ENCODE measurements at regions not wholly inside any gene's neighbourhood (a gene's known extent, or its start where the extent isn't known, plus 50 kb on each side); places are given as distances from the start of the nearest gene placed in this dataset.

DNA sequence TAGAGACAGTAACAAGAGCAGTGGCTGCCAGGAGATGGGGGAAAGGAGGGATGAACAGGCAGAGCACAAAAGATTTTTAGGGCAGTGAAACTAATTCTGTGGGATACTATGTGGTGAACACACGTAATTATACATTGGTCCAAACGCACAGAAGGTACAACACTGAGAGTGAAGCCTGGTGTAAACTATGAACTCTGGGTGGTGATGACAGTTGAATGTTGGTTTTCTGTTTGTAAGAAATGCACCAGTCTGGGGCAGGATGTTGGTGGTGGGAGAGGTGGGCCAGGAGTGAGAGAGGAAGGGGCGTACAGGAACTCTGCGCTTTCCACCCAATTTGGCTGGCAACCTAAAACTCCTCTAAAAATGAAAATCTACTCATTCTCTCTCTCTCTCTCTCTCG, 50.2 kb upstream of the TIAM1 start:
- Histone ChIP-seq H3K9me1 (ENCODE audit: control insufficient read depth, insufficient read depth, low read length) (no peaks in the 10 kb centered on the region), H4K20me1 (replicated peaks; ENCODE audit: control insufficient read depth, insufficient read depth, low read length) (no peaks in the 10 kb centered on the region), H3K9ac (ENCODE audit: insufficient read depth in 1 of 2, low read depth in 2 of 2, low read length in 2 of 2) (no peak overlapping the region), H3K27ac (ENCODE audit: extremely low read depth, low read depth, low read length) (no peak overlapping the region), H3K4me1 (replicated peaks in 1 of 2; ENCODE audit: control insufficient read depth in 2 of 2, insufficient read depth in 2 of 2, low read length in 2 of 2) (no peaks in the 10 kb centered on the region), H2AFZ (ENCODE audit: low read depth, low read length) (no peak overlapping the region), H3K79me2 (ENCODE audit: control insufficient read depth, insufficient read depth, low read length) (no peaks in the 10 kb centered on the region), H3K9me3 (replicated peaks; ENCODE audit: control insufficient read depth, insufficient read depth, low read depth, low read length) (no peaks in the 10 kb centered on the region), H3K27me3 (ENCODE audit: control insufficient read depth in 2 of 2, insufficient read depth in 2 of 2, low read length in 2 of 2) (peaks cover 6 to 28% of the 10 kb centered on the region in 2 experiments; a peak in 3 of 5 replicates), H3K4me2 (ENCODE audit: insufficient read depth, low read length) (no peak overlapping the region), H3K36me3 (ENCODE audit: control insufficient read depth, insufficient read depth, low read length) (no peaks in the 10 kb centered on the region), H3K4me3 (no peak overlapping the region)
- ChIA-PET CTCF (ENCODE audit: low intra/inter-chr PET ratio) (no interaction called here), POLR2A (no interaction called here)
- FAIRE-seq: no peak
- no peak for DNase-seq (ENCODE audit: extremely low read depth in 1 of 4, low spot score in 3 of 4)
- BruUV-seq (replicated peaks): no TSS peak
- no peak for ATAC-seq
- WGBS (ENCODE audit: insufficient coverage, low coverage, missing lambda C conversion rate): 3% methylated on average over 4 of the region's 5 CpGs
- in situ Hi-C loops (cut with MboI) (no loop called here), intact Hi-C loops (cut with micrococcal nuclease) (no loop called here)
- TF ChIP-seq U2AF2 (optimal IDR thresholded peaks at IDR 0.05; ENCODE audit: low read depth, low read length) (no peak), TFAM (CRISPR knock-in tag; conservative IDR thresholded peaks at IDR 0.05) (no peak), SUPT5H (IDR thresholded peaks at IDR 0.05) (no peak), SMARCC2 (IDR thresholded peaks at IDR 0.05; ENCODE audit: low read depth) (no peak), CBX2 (IDR thresholded peaks at IDR 0.05; ENCODE audit: insufficient read depth, low read length, poor library complexity, severe bottlenecking) (no peak), ZNF324 (CRISPR knock-in tag; IDR thresholded peaks at IDR 0.05) (no peak), ELF4 (CRISPR knock-in tag; IDR thresholded peaks at IDR 0.05) (no peak), CBX3 (IDR thresholded peaks at IDR 0.05; ENCODE audit: borderline replicate concordance in 1 of 2, low read length in 2 of 2) (no peak), NR2F6 (CRISPR knock-in tag; IDR thresholded peaks at IDR 0.05) (no peak), ILK (tag; IDR thresholded peaks at IDR 0.05; ENCODE audit: borderline replicate concordance, low read depth) (no peak), TGIF2 (CRISPR knock-in tag; IDR thresholded peaks at IDR 0.05) (no peak), CBFA2T2 (conservative IDR thresholded peaks at IDR 0.05) (no peak)
- TF ChIP-seq, protein P1, sequence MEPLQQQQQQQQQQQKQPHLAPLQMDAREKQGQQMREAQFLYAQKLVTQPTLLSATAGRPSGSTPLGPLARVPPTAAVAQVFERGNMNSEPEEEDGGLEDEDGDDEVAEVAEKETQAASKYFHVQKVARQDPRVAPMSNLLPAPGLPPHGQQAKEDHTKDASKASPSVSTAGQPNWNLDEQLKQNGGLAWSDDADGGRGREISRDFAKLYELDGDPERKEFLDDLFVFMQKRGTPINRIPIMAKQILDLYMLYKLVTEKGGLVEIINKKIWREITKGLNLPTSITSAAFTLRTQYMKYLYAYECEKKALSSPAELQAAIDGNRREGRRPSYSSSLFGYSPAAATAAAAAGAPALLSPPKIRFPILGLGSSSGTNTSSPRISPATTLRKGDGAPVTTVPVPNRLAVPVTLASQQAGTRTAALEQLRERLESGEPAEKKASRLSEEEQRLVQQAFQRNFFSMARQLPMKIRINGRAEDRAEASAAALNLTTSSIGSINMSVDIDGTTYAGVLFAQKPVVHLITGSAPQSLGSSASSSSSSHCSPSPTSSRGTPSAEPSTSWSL (CRISPR knock-in tag; IDR thresholded peaks at IDR 0.05; ENCODE audit: borderline replicate concordance): no peak
- TF ChIP-seq, protein P2, sequence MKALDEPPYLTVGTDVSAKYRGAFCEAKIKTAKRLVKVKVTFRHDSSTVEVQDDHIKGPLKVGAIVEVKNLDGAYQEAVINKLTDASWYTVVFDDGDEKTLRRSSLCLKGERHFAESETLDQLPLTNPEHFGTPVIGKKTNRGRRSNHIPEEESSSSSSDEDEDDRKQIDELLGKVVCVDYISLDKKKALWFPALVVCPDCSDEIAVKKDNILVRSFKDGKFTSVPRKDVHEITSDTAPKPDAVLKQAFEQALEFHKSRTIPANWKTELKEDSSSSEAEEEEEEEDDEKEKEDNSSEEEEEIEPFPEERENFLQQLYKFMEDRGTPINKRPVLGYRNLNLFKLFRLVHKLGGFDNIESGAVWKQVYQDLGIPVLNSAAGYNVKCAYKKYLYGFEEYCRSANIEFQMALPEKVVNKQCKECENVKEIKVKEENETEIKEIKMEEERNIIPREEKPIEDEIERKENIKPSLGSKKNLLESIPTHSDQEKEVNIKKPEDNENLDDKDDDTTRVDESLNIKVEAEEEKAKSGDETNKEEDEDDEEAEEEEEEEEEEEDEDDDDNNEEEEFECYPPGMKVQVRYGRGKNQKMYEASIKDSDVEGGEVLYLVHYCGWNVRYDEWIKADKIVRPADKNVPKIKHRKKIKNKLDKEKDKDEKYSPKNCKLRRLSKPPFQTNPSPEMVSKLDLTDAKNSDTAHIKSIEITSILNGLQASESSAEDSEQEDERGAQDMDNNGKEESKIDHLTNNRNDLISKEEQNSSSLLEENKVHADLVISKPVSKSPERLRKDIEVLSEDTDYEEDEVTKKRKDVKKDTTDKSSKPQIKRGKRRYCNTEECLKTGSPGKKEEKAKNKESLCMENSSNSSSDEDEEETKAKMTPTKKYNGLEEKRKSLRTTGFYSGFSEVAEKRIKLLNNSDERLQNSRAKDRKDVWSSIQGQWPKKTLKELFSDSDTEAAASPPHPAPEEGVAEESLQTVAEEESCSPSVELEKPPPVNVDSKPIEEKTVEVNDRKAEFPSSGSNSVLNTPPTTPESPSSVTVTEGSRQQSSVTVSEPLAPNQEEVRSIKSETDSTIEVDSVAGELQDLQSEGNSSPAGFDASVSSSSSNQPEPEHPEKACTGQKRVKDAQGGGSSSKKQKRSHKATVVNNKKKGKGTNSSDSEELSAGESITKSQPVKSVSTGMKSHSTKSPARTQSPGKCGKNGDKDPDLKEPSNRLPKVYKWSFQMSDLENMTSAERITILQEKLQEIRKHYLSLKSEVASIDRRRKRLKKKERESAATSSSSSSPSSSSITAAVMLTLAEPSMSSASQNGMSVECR (CRISPR knock-in tag; IDR thresholded peaks at IDR 0.05): no peak
- TF ChIP-seq, protein P3, sequence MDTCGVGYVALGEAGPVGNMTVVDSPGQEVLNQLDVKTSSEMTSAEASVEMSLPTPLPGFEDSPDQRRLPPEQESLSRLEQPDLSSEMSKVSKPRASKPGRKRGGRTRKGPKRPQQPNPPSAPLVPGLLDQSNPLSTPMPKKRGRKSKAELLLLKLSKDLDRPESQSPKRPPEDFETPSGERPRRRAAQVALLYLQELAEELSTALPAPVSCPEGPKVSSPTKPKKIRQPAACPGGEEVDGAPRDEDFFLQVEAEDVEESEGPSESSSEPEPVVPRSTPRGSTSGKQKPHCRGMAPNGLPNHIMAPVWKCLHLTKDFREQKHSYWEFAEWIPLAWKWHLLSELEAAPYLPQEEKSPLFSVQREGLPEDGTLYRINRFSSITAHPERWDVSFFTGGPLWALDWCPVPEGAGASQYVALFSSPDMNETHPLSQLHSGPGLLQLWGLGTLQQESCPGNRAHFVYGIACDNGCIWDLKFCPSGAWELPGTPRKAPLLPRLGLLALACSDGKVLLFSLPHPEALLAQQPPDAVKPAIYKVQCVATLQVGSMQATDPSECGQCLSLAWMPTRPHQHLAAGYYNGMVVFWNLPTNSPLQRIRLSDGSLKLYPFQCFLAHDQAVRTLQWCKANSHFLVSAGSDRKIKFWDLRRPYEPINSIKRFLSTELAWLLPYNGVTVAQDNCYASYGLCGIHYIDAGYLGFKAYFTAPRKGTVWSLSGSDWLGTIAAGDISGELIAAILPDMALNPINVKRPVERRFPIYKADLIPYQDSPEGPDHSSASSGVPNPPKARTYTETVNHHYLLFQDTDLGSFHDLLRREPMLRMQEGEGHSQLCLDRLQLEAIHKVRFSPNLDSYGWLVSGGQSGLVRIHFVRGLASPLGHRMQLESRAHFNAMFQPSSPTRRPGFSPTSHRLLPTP (IDR thresholded peaks at IDR 0.05; ENCODE audit: borderline replicate concordance, extremely low read depth, insufficient read length): no peak
